GM23248 (cell line): ENCODE measurements at regions not wholly inside any gene's neighbourhood (a gene's known extent, or its start where the extent isn't known, plus 50 kb on each side); places are given as distances from the start of the nearest gene placed in this dataset.

ENCODE experiments used
- EZH2 ChIP-seq: fragments of 200-600 bp; sonication (generic); IDR thresholded peaks from 2 replicates; pipeline ENCODE4 v1.6.1; 2018; ENCODE audit warnings: antibody characterized with exemption, mild to moderate bottlenecking; ENCODE audit not compliant: insufficient read depth, poor library complexity, severe bottlenecking
- EZH2phosphoT487 ChIP-seq: fragments of 200-600 bp; sonication (generic); IDR thresholded peaks from 2 replicates; pipeline ENCODE4 v1.6.1; 2018; ENCODE audit warnings: antibody characterized with exemption, moderate library complexity, mild to moderate bottlenecking, low read depth; ENCODE audit not compliant: insufficient read depth

GRCh38 chr22:26885441-26886261 is 228.3 kb downstream of the MIAT start:
- TF ChIP-seq EZH2 = no peak
- TF ChIP-seq EZH2phosphoT487 = no peak
